Aorta (tissue), 5 donors: ENCODE measurements at regions not wholly inside any gene's neighbourhood (a gene's known extent, or its start where the extent isn't known, plus 50 kb on each side); places are given as distances from the start of the nearest gene placed in this dataset.

Experiments
- ATAC-seq: fragments of 200-7000 bp; cut with Tn5 transposase; one replicate; pipeline ENCODE4 v1.9.1; 2022; ENCODE audit warnings: moderate library complexity; ENCODE audit not compliant: low FRiP score
- DNase-seq, 2 donors: peaks; one replicate each; pipeline ENCODE4 v3.0.0-alpha.2; 2020
- H3K27ac ChIP-seq, 2 donors: one replicate each; pipeline ENCODE4 v1.5.1; 2013; ENCODE audit warnings: low read length in 2 of 2, mild to moderate bottlenecking in 2 of 2, moderate library complexity in 2 of 2, control low read depth in 1 of 2, inconsistent platforms in 1 of 2, low read depth in 1 of 2
- H3K27me3 ChIP-seq, 2 donors: one replicate each; pipeline ENCODE4 v1.6.1; 2013; ENCODE audit warnings: control low read depth in 1 of 2, low read length in 1 of 2, mild to moderate bottlenecking in 1 of 2, moderate library complexity in 1 of 2; ENCODE audit not compliant: insufficient read depth in 2 of 2, control insufficient read depth in 1 of 2
- H3K36me3 ChIP-seq, 2 donors: one replicate each; pipeline ENCODE4 v1.6.1; 2013; ENCODE audit warnings: control low read depth in 1 of 2, low read length in 1 of 2, mild to moderate bottlenecking in 1 of 2; ENCODE audit not compliant: insufficient read depth in 2 of 2, control insufficient read depth in 1 of 2
- H3K4me1 ChIP-seq, 2 donors: one replicate each; pipeline ENCODE4 v1.6.1; 2013; ENCODE audit warnings: low read length in 2 of 2, control low read depth in 1 of 2, mild to moderate bottlenecking in 1 of 2, moderate library complexity in 1 of 2; ENCODE audit not compliant: insufficient read depth in 2 of 2, control insufficient read depth in 1 of 2
- H3K4me3 ChIP-seq, 2 donors: one replicate each; pipeline ENCODE4 v1.5.1; 2013; ENCODE audit warnings: low read length in 2 of 2, control low read depth in 1 of 2, mild to moderate bottlenecking in 1 of 2
- H3K9me3 ChIP-seq: one replicate; pipeline ENCODE4 v1.6.1; 2013; ENCODE audit warnings: mild to moderate bottlenecking, low read length; ENCODE audit not compliant: control insufficient read depth
- WGBS, 2 donors: extraction: QIAGEN DNeasy Blood & Tissue Kit; methylation state at CpG; one replicate each; pipeline ENCODE4 v1.1.7; 2013; 5-methylcytosine and 5-hydroxymethylcytosine counted together
- intact Hi-C, 2 donors: fragments of 100-400 bp; cut with DNase I; formaldehyde crosslinking; loops; one replicate each; pipeline versions ENCODE4 v1.14.2 to v1.15.0; 2022
- donor health status: healthy with polysubstance abuse.
- donor health status: Bipolar disorder and iron deficiency.
- donor health status: DM: no; HTN: no; CAD: no.
- donor health status: DM: no; HTN: no; CAD: no.
- donor health status: DM: yes; HTN: yes; CAD: no.

GRCh38 chr2:5888126-5888525 lies 195.9 kb downstream of the SOX11 start:
- no peak for ATAC-seq
- 23 to 37% methylated on average over 1 of the region's 1 CpG for WGBS, 2 donors

GRCh38 chr2:5889519-5889918 lies 197.3 kb downstream of the SOX11 start:
- Histone ChIP-seq H3K9me3 (no peaks in the 10 kb centered on the region), H3K4me3 (no peak overlapping the region), H3K27me3 (no peaks in the 10 kb centered on the region), H3K27ac (no peak overlapping the region), H3K4me1 (no peaks in the 10 kb centered on the region), H3K36me3 (no peaks in the 10 kb centered on the region)
- no peak for DNase-seq
- intact Hi-C loops, result no loop called here
- WGBS, 2 donors, result 37 to 41% methylated on average over 5 of the region's 5 CpGs
- ATAC-seq, result no peak

More at GRCh38 chr2:5888126-5888525, 195.9 kb downstream of the SOX11 start:
- Histone ChIP-seq H3K36me3 (no peaks in the 10 kb centered on the region), H3K27me3 (no peaks in the 10 kb centered on the region), H3K27ac (no peak overlapping the region), H3K9me3 (peaks cover 3% of the 10 kb centered on the region), H3K4me3 (no peak overlapping the region), H3K4me1 (no peaks in the 10 kb centered on the region)
- intact Hi-C loops, result no loop called here
- DNase-seq, result no peak

- intact Hi-C loops, result no loop called here
- no peaks in the 10 kb centered on the region for H3K4me1 ChIP-seq
- WGBS, 2 donors, result 53 to 65% methylated on average over 5 of the region's 5 CpGs
These were observed 202.2 kb downstream of the SOX11 start for GRCh38 chr2:5894355-5894754.

DNA sequence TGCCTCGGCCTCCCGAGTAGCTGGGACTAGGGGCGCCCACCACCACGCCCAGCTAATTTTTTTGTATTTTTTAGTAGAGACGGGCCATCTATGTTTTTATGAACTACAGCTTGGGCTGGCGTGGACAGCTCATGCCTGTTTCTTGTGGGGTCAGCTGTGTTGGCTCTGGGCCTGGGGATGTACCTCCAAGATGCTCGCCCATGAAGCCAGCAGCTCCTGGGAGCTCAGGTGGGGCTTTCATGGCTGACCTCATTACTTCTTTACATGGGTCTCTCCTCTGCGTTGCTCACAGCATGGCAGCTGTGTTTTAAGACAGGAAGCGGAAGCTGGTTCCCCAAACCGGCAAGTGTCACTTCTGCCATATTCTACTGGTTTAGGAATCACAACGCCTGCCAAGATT lies 203.1 kb downstream of the SOX11 start:
- 92 to 93% methylated on average over 11 of the region's 11 CpGs for WGBS, 2 donors
- Histone ChIP-seq H3K9me3 (peaks cover 1% of the 10 kb centered on the region), H3K27ac (no peak overlapping the region), H3K27me3 (no peaks in the 10 kb centered on the region), H3K4me1 (no peaks in the 10 kb centered on the region), H3K36me3 (no peaks in the 10 kb centered on the region), H3K4me3 (no peak overlapping the region)
- DNase-seq (no peak), ATAC-seq (no peak)
- intact Hi-C loops, result no loop called here

More at GRCh38 chr2:5894355-5894754, 202.2 kb downstream of the SOX11 start:
- Histone ChIP-seq H3K4me3 (no peak overlapping the region), H3K27me3 (no peaks in the 10 kb centered on the region), H3K36me3 (no peaks in the 10 kb centered on the region), H3K9me3 (peaks cover 1% of the 10 kb centered on the region), H3K27ac (no peak overlapping the region)
- DNase-seq, result no peak
- no peak for ATAC-seq

DNA sequence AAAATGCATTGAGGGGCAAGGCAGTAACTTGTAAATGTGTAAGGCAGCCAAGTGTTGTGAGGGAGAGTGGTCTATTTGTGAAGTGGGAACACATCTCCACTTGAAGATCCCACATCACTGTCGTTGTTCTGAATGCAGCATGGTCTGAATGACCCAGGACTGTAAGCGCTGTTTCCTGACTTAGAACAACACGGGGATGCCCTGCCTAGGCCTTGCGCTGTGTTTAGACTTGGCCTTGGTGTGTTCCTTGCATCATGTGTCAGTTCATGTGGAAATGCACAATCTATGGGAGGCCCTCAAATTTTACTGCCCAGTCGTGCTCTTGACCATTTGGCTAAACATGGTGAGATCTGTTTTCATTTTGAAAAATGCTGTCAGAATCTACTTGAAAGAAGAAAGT lies 205.1 kb downstream of the SOX11 start:
- intact Hi-C loops, result no loop called here
- Histone ChIP-seq H3K4me1 (no peaks in the 10 kb centered on the region), H3K9me3 (peaks cover 1% of the 10 kb centered on the region), H3K27ac (no peak overlapping the region), H3K4me3 (no peak overlapping the region), H3K27me3 (no peaks in the 10 kb centered on the region), H3K36me3 (no peaks in the 10 kb centered on the region)
- ATAC-seq, result no peak
- DNase-seq, result no peak
- WGBS, 2 donors, result 78 to 80% methylated on average over 5 of the region's 5 CpGs

DNA sequence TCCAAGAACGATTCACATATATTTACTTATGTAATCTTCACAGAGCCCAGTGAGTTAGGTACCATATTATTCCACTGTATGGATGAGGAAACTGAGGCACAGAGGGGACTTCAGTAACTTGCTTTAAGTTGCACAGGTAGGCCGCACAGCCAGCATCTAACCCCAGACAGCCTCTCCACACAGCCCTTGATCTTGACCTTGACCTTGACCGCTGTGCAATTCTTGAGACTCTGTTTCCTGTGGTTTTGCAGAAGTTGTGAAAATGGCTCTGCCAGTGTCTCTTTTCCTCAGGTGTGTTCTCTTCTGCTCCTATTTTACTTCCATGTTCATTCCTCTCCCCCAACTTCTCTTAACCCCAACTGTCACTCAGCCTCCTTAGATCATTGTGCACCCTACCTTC lies 206.5 kb downstream of the SOX11 start:
- H3K27me3 ChIP-seq, result no peaks in the 10 kb centered on the region
- ATAC-seq (no peak), DNase-seq (no peak)
- intact Hi-C loops, result no loop called here
- H3K36me3 ChIP-seq, result no peaks in the 10 kb centered on the region
- H3K27ac ChIP-seq, result no peak overlapping the region
- WGBS, 2 donors, result 90 to 91% methylated on average over 3 of the region's 3 CpGs
- no peak overlapping the region for H3K4me3 ChIP-seq
- H3K4me1 ChIP-seq, result no peaks in the 10 kb centered on the region
- H3K9me3 ChIP-seq, result peaks cover 1% of the 10 kb centered on the region

- H3K27me3 ChIP-seq, result no peaks in the 10 kb centered on the region
- no peaks in the 10 kb centered on the region for H3K4me1 ChIP-seq
- WGBS, 2 donors, result 76 to 81% methylated on average over 2 of the region's 2 CpGs
- H3K4me3 ChIP-seq, result no peak overlapping the region
- DNase-seq (no peak), ATAC-seq (no peak)
- H3K36me3 ChIP-seq, result no peaks in the 10 kb centered on the region
- intact Hi-C loops, result no loop called here
- H3K27ac ChIP-seq, result no peak overlapping the region
- H3K9me3 ChIP-seq, result no peaks in the 10 kb centered on the region
These were observed 213.5 kb downstream of the SOX11 start for GRCh38 chr2:5905661-5906060.

GRCh38 chr2:5908071-5908470 lies 215.9 kb downstream of the SOX11 start:
- Histone ChIP-seq H3K36me3 (no peaks in the 10 kb centered on the region), H3K27ac (no peak overlapping the region), H3K4me3 (no peak overlapping the region), H3K27me3 (no peaks in the 10 kb centered on the region), H3K4me1 (no peaks in the 10 kb centered on the region), H3K9me3 (no peaks in the 10 kb centered on the region)
- 85 to 91% methylated on average over 2 of the region's 2 CpGs for WGBS, 2 donors
- intact Hi-C loops, result no loop called here
- DNase-seq, result no peak
- ATAC-seq, result no peak

DNA sequence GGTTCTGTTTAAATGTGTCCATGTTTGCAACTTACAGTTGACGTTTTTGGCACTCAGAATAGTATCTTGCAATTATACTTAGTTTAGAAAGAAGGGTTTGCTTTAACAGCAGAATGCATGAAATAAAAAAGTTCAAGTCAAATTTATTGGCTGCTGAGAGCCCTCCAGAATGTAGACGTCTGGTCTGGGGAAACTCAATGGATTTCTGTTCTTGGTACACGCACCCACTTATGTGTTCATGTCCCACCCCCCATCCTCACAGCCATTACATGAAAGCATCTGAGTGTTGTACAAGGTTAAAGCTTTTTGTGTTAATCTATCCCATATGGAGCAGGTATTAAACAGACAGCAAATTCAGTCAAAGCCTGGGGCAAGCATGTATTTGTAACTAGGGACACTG lies 219.5 kb downstream of the SOX11 start:
- Histone ChIP-seq H3K27ac (no peak overlapping the region), H3K4me3 (no peak overlapping the region), H3K36me3 (no peaks in the 10 kb centered on the region), H3K27me3 (no peaks in the 10 kb centered on the region), H3K9me3 (no peaks in the 10 kb centered on the region), H3K4me1 (no peaks in the 10 kb centered on the region)
- WGBS, 2 donors, result 19 to 30% methylated on average over 3 of the region's 3 CpGs
- intact Hi-C loops, result no loop called here
- DNase-seq (no peak), ATAC-seq (no peak)
